Astrocyte of the cerebellum (primary cell): ENCODE measurements at regions not wholly inside any gene's neighbourhood (a gene's known extent, or its start where the extent isn't known, plus 50 kb on each side); places are given as distances from the start of the nearest gene placed in this dataset.

Experiments used
- DNase-seq: peaks from one replicate; pipeline ENCODE4 v3.0.0-alpha.2; 2011; ENCODE audit warnings: low read depth
- H3K4me3 ChIP-seq: 2 replicates; pipeline ENCODE4 v1.5.1; 2011; ENCODE audit warnings: mild to moderate bottlenecking, low read depth, low read length, moderate library complexity
- CTCF ChIP-seq: IDR thresholded peaks from 2 replicates; pipeline ENCODE4 v1.5.1; 2012; ENCODE audit warnings: low read length, low read depth, moderate library complexity, mild to moderate bottlenecking; ENCODE audit errors: missing control alignments
- in situ Hi-C: cut with HindIII; loops from 2 replicates; pipeline ENCODE4 v1.10.0; 2017; ENCODE audit warnings: low sequenced_read_pairs

DNA sequence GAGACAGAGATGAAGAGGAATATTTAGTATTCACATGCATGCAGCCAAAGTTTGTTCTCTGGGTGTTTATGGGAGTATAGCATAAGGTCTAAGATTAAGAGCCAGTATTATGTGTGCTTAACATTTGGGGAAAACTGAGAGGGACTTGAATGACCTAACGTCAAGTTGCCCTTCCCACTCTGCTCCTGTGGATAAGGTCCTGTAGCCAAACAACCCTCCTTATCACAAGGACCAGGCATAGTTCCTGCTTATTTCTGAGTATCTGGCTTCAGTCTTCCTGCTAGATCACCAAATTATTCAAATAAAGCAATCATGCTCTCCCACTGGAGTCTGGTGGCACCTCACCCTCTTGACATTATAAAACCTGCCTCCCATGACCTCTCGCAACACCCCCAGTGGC lies 137.9 kb upstream of the SEMA3E start:
- in situ Hi-C loops = no loop called here
- DNase-seq = no peak
- no peak overlapping the region for H3K4me3 ChIP-seq
- TF ChIP-seq CTCF = no peak

GRCh38 chr7:83782628-83783027 lies 133.7 kb upstream of the SEMA3E start:
- no peak for DNase-seq
- TF ChIP-seq CTCF = no peak
- H3K4me3 ChIP-seq = no peak overlapping the region
- in situ Hi-C loops = no loop called here

GRCh38 chr7:83778073-83778443 lies 129.1 kb upstream of the SEMA3E start:
- no peak for DNase-seq
- in situ Hi-C loops = no loop called here
- H3K4me3 ChIP-seq = no peak overlapping the region
- TF ChIP-seq CTCF = no peak

GRCh38 chr7:83777406-83778072 lies 128.6 kb upstream of the SEMA3E start:
- DNase-seq = no peak
- TF ChIP-seq CTCF = no peak
- in situ Hi-C loops = no loop called here
- H3K4me3 ChIP-seq = no peak overlapping the region

DNA sequence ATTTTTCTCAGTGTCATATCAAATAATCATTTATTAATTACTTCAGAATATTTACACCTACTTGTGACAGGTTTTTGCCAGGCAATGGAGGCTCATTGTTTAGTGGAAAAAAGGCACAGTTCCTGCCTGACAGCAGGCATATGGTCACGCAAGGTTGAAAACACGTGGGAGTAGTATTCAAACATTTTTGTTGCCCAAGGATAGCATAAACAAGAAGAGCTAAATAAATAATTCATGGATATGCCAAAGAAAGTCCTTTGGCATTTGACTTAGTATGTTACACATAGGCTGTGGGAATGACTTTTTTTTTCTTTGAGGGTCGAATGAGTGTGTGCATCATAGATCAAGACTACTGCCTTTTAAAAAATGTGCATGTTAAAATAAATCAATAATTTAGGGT lies 120.5 kb upstream of the SEMA3E start:
- in situ Hi-C loops = no loop called here
- TF ChIP-seq CTCF = no peak

DNA sequence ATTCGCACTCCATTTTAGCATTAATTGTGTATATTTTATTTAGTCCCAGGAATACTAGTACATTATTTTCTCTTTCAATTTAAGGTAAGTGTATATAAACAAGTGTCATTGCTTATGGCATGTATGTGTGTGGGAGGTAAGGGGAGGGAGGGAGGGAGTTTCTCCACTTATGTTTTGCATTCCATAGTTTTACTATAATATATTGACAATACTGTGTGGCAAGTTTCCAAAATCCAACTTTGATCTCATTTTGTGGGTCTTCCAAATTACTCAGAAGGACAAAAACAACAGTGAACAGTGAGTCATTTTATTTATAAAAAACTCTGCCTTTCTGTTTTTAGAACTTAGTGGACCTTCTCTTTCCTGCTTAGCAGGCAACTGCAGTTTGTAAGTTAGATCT lies 102.3 kb upstream of the SEMA3E start:
- no peak overlapping the region for H3K4me3 ChIP-seq
- in situ Hi-C loops = no loop called here
- TF ChIP-seq CTCF = no peak
- peak; percentile 31 for DNase-seq

More for the DNA sequence above, 120.5 kb upstream of the SEMA3E start:
- DNase-seq = no peak
- H3K4me3 ChIP-seq = no peak overlapping the region
